ENCODE measurements at regions not wholly inside any gene's neighbourhood (a gene's known extent, or its start where the extent isn't known, plus 50 kb on each side); places are given as distances from the start of the nearest gene placed in this dataset.

DNA sequence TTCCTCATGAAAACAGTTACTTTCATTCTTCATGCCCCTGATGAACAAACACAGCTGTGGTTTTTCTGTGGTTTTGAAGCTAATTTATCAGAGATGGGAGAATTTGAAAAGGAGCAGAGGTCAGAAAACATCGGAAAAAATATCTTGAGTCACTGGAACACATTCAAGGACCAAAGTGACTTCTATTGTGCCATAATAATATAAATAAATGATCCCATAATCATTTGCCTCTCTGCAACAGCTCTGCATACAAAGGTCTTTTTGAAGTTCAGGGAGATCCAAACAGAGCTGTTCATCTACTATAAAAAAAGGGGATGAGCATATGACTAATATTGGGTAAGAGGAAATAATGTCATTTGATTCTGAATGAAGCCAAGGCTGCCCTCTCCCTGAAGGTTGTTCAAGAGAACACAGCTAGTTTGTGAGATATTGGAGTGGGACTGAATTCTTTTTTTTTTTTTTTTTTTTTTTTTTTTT, 201.3 kb upstream of the GALNT5 start:
- DNase-seq (ENCODE audit: low read depth, low spot score) = peak; percentile 94
- in situ Hi-C loops (cut with HindIII; ENCODE audit: low pct_unique_long_range_greater_than_20kb, low sequenced_read_pairs) = no loop called here

DNA sequence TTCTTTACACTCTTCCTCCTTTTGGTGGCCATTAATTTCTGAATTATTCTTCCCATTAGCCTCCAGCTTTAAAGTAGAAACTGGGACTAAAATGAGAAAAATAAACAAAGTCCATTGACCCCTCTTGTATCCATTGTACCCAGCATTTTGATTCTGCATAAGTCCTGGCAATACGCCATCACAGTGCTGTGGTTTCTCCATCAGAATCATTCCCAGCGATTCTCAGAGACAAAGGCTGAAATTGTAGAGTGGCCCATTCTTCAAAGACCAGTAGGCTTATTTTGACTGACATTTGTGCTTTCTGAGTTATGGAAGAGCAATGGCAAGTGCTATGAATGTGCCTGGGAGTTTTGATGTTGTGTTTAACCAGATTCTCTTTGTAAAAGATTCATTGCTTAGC, 199.3 kb upstream of the GALNT5 start:
- in situ Hi-C loops (cut with HindIII; ENCODE audit: low pct_unique_long_range_greater_than_20kb, low sequenced_read_pairs) = no loop called here
- peak; percentile 8 for DNase-seq (ENCODE audit: low read depth, low spot score)

DNA sequence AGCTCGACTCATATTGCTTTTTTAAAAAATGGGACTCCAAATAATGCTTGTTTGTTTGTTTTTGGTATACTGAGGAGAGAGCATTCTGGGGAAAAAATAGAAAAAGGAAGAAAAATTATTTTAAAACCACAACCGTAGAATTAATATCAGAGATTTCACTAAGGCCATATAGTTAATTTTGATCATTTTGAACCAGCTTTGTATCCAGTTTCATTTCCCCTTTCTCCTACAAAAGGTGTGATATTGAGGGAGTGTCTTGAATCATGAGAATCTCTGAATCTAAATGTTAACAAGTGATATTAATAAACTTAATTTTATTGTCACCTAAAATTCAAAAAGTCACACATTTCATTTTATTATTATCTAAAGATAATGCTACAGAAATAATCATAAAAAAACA, 198.5 kb upstream of the GALNT5 start:
- DNase-seq (ENCODE audit: low read depth, low spot score) = no peak
- in situ Hi-C loops (cut with HindIII; ENCODE audit: low pct_unique_long_range_greater_than_20kb, low sequenced_read_pairs) = no loop called here

DNA sequence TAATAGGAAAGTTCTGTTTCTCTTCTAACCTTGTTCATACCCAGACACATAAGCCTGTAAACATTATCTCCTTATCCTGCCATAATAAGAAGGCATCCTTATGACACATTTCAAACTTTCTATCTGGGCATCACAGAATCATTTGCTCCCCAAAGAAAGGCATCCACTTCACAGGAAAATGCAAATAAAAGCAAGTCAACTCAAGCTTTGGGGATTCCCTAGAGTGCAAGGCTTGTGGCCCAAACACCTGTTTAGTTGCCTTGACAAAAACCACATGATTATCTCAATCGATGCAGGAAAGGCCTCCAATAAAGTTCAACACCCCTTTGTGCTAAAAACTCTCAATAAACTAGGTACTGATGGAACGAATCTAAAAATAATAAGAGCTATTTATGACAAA, 195.7 kb upstream of the GALNT5 start:
- DNase-seq (ENCODE audit: low read depth, low spot score) = no peak
- in situ Hi-C loops (cut with HindIII; ENCODE audit: low pct_unique_long_range_greater_than_20kb, low sequenced_read_pairs) = no loop called here

DNA sequence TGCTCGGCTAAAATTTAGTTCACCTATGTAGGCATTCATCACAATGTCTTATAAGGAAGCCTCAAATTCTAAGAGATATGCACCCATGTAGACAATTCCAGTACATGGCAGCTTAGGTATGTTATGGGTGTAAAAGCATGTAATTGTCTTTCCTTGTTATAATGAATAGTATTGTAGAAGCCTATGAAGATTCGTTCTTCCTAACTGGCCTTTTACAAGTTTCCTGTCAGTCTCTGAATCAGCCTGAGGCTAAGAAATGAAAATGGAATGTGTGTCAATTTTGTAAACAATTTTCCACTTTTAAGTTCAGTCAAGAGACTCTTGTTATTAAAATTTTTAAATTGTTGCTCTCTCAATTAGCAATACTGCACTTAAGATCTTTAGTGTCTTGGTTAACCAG, 189.9 kb upstream of the GALNT5 start:
- in situ Hi-C loops (cut with HindIII; ENCODE audit: low pct_unique_long_range_greater_than_20kb, low sequenced_read_pairs) = no loop called here
- DNase-seq (ENCODE audit: low read depth, low spot score) = peak; percentile 41

DNA sequence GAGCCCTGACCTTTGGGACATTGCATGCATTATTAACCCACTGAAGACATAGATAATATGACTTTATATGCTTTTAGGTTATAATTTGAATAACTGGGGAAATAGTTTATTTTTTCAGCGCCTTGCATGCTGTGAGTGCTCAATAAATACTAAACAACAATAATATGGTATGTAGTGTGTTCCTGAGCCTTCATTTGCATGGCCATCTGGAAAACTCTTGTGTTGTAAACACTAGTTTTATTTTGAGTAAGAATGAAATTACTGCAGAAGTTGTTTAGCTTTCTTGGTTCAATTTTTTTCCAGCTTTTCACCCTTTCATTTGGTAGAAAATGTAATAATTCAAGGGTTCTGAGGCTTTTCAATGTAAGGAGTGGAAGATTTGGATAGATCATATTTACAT, 189.3 kb upstream of the GALNT5 start:
- in situ Hi-C loops (cut with HindIII; ENCODE audit: low pct_unique_long_range_greater_than_20kb, low sequenced_read_pairs) = no loop called here
- no peak for DNase-seq (ENCODE audit: low read depth, low spot score)

DNA sequence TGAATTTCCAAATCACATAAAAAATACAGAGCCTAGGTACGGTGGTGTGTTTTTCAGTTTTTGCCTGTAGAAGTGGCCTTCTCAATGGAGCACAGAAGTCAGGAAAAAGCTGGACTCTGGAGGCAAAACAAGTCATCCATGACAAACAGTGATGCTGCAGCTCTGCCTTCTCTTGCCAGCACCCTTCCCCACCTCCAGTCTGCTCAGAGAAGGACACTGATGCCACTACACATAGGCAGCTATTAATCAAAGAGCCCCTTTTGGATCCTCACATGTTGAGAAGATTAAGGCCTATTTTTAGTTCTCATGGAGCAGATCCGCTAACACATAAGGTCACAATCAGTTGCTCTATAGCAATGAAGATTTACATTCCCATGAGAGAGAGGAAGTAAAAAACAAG, 181.6 kb upstream of the GALNT5 start:
- in situ Hi-C loops (cut with HindIII; ENCODE audit: low pct_unique_long_range_greater_than_20kb, low sequenced_read_pairs) = no loop called here
- no peak for DNase-seq (ENCODE audit: low read depth, low spot score)

DNA sequence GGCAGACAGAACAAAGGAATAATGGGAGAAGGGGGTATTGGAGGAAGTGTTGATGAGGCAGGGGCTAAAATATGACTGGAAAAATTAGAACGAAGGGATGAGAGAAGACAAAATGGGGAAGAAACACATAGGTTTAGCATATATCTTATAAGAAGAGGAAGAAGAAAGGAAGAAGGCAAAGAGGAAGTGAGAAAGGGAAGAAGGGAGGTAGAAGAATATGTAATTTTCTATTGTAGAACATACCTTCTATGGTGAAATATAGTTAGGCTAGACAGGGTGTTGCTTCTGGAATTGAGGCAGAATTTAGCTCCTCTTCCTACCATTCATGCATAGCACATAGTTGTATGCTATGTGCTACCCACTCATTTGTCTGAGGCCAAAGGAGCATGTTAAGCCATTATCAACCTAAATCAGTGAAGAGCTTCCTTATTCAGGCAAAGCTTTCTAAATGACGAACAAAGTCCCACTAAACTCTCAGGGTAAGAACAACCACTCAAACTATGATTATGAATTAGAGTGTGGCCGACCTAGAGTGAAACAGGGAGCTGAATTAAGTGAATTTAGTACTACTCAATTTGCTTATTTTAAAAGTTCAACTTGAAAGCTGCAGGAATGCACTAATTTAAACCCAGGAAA, 180.9 kb upstream of the GALNT5 start:
- in situ Hi-C loops (cut with HindIII; ENCODE audit: low pct_unique_long_range_greater_than_20kb, low sequenced_read_pairs) = no loop called here
- no peak for DNase-seq (ENCODE audit: low read depth, low spot score)

DNA sequence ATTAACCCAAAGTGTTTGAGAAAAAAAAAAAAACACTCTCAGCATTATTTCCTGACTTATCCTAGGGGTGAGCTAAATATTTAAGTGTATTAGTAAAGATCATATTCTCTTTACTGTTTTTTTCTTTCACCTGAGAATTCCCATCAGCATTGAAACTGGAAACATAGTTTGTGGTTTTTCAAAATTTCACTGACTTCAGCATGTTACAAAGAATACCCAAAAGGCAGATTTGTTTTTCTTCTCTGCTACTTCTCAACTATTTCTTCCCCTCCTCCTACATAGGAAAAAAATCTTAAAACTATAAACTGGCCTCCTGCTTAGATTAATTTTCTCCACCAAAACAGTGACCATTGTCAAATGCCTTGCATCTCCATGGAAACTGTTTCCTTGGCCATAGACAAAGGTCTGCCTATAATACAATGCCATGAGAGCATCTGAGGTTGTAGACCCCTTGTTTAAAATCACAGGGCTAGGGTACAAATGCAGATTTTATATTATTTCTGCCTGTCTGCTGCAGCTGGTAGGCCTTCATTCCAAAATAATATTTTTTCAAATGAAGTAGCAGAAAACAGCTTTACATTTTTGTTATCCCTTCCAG, 179.7 kb upstream of the GALNT5 start:
- in situ Hi-C loops (cut with HindIII; ENCODE audit: low pct_unique_long_range_greater_than_20kb, low sequenced_read_pairs) = no loop called here
- no peak for DNase-seq (ENCODE audit: low read depth, low spot score)

DNA sequence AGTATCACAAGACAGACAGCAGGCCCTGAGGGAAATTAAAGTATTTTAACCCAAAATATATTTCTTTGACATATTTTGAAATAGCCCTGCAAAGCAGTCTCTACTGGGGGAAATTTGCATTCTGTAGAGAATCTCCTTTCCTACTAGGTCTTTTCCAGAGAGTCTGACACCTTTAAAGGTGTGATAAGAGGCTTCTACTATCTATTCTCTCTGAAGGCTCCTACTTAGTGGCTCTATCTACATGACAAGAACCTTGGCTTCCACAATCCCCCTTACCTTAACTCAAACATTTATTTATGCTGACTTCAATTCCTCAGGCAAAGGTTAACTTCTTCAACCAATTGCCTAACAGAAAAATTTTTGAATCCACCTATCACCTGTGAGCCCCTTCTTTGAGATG, 174.6 kb upstream of the GALNT5 start:
- DNase-seq (ENCODE audit: low read depth, low spot score) = no peak
- in situ Hi-C loops (cut with HindIII; ENCODE audit: low pct_unique_long_range_greater_than_20kb, low sequenced_read_pairs) = no loop called here

DNA sequence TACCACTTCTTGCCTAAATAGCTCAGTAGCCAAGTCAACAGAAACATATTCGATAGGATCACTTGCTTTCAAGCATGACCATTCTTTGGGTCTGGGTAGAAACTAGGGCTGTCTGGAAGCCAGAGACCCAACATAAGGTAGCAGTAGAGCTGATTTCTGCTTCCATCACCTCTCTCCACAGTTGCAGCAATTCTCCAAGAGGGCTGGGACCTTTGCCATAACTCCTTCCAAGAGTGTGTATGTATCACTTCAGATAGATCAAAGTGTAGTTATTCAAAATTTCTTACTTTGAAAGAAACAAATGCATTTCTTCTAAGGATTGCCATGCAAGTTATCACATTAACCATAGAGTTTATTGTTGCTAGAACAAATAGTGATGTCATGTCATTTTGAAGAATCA, 172.0 kb upstream of the GALNT5 start:
- in situ Hi-C loops (cut with HindIII; ENCODE audit: low pct_unique_long_range_greater_than_20kb, low sequenced_read_pairs) = no loop called here
- DNase-seq (ENCODE audit: low read depth, low spot score) = no peak

DNA sequence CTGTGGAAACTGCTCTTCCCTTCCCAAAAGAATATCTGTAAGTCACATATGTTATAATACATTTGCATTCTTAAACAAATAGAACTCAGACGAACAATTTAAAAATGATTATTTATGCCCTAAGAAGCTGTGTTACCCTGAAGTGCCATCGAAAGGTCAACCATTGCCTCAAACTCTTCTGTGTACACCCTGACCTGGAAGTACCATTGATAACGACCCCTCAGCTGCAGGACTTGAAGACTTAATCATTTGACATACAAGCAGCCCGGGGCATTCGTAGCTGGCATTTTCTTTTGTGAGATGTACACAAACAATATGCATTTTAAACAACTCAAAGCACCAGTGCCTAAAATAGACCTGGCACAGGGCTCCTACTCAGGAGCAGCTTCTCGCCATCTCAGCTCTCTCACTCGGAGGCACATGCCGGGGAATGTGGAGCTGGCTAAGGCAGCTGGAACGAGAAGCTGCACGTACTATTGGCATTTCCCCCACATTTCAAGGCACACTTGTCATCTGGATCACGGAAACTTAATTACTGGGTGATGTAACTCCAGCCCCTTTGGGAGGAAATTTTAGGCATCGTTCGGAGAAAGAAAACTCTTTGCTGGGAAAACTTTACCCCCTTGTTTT, 170.0 kb upstream of the GALNT5 start:
- no peak for DNase-seq (ENCODE audit: low read depth, low spot score)
- in situ Hi-C loops (cut with HindIII; ENCODE audit: low pct_unique_long_range_greater_than_20kb, low sequenced_read_pairs) = no loop called here

DNA sequence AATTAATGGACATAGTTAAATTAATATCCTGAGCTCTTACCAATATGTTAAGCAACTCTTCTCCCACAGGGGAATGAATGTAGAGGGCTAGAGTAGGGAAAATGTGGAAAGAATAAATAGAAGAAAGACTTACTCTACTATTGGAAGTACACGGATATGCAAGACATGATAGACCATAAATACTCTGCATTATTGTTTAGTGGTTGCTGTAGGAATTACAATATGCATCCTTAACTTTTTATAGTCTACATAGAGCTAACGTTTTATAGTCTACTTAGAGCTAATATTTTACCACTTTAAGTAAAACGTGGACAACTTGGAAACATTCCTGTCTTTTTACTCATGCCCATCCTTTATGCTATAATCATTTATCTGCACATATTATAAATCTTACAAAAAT, 163.8 kb upstream of the GALNT5 start:
- DNase-seq (ENCODE audit: low read depth, low spot score) = no peak
- in situ Hi-C loops (cut with HindIII; ENCODE audit: low pct_unique_long_range_greater_than_20kb, low sequenced_read_pairs) = no loop called here

DNA sequence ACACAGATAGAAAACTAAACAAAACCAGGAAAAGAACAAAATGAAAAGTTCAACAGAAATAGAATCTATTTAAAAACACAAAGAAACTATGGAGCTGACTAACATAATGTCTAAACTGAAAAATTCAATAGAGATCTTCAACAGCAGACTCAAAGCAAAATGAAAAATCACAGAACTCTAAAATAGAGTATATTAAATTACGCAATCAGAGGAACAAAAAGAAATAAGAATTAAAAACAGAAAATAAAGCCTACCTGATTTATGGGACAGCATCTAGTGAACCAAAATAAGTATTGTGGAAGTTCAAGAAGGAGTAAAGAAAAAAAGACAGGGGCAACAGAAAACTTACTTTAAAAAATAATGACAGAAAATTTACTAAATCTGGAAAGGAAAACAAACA, 152.1 kb upstream of the GALNT5 start:
- DNase-seq (ENCODE audit: low read depth, low spot score) = no peak
- in situ Hi-C loops (cut with HindIII; ENCODE audit: low pct_unique_long_range_greater_than_20kb, low sequenced_read_pairs) = no loop called here

DNA sequence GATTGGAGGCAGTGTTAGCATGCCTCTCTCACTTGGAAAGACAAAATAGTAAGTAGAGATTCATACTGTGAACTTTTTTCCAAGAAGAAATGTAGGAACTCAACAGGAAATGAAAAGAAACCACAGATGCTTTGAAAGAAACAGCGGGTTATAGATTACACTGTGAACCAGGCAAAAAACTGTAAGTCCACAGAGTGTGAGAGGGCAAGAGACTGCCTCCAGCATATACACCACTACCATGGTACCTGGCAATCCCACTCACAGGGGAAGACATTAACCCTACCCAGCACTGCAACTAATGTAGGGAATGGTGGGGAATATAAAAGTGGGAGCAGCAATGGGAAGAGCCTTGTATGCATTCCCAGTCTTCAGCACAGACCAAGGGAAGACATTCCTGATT, 150.6 kb upstream of the GALNT5 start:
- in situ Hi-C loops (cut with HindIII; ENCODE audit: low pct_unique_long_range_greater_than_20kb, low sequenced_read_pairs) = no loop called here

DNA sequence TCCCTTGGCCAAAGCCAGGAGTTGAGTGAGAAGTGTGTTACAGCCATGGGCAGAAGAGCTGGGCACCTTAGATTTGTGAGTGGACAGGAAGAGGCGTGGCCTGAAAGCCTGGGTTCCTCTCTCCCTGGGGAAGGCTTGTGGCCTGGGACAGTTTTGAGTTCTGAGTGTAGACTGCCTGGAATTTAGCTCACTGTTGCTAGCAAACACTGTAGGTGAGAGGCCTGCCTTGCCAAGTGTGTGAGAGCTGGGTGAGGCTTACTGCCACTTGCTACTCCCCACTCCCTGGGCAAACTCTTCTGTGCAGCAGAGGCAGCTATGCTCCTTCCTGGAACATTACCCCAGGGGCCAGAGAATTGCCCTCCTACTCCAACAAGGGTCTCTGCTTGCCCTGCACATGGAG, 150.0 kb upstream of the GALNT5 start:
- DNase-seq (ENCODE audit: low read depth, low spot score) = no peak
- in situ Hi-C loops (cut with HindIII; ENCODE audit: low pct_unique_long_range_greater_than_20kb, low sequenced_read_pairs) = no loop called here

More for the DNA sequence above, 150.6 kb upstream of the GALNT5 start:
- DNase-seq (ENCODE audit: low read depth, low spot score) = no peak

DNA sequence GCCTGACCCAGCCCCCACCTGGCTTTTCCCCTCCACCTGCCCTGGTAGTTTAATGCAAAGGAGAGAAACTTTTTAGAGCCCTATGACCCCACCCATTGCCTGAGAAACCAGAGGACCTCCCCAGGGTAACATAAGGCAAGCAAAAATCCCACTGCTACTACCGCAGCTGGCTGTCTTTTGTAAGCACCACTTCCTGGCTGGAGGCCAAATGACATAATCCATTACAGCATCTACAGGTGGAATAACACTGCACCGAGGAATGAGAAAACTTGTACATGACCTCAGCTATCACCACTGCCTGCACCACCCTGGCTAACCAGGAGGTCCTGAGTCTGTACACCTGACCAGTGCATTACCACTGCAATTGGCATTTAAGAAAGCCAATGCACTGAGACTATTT, 149.6 kb upstream of the GALNT5 start:
- in situ Hi-C loops (cut with HindIII; ENCODE audit: low pct_unique_long_range_greater_than_20kb, low sequenced_read_pairs) = no loop called here
- no peak for DNase-seq (ENCODE audit: low read depth, low spot score)

DNA sequence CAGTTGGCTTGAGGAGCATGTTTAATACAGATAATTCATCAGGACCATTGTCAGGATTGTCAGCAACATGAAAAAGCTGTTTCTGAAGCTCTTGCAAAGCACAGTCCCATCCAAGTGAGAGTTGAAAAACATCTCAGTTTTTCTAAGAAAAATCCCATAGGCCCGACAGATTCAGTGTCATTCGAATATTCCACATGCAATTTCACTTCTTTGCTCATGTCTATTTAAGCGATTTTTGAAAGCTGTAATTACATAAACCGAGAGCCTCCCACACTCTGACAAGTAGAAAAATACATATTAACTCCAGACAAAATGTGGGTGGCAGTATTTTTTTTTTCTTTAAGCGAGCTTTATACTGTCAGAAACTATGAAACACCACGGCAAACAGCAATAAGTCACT, 134.7 kb upstream of the GALNT5 start:
- in situ Hi-C loops (cut with HindIII; ENCODE audit: low pct_unique_long_range_greater_than_20kb, low sequenced_read_pairs) = no loop called here
- no peak for DNase-seq (ENCODE audit: low read depth, low spot score)

DNA sequence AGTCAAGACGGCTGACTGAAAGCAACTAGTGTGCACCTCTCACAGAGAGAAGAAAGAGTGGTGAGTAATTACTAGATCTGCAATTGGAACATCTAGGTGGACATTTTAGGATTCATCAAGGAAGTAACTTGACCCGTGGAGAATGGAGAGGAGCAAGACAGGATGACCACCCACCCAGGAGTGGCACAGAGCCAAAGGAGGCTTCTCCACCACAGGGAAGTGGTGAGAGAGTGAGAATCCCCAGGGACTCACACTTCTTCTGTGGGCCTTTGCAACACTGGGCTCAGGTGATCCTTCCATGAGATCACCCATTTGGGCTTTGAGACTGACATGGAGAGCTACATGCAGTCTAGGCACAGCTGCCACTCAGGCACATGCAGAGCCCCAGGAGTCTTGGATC, 132.8 kb upstream of the GALNT5 start:
- DNase-seq (ENCODE audit: low read depth, low spot score) = no peak
- in situ Hi-C loops (cut with HindIII; ENCODE audit: low pct_unique_long_range_greater_than_20kb, low sequenced_read_pairs) = no loop called here

All from SK-MEL-5 (cell line).